Fibroblast of villous mesenchyme (primary cell): ENCODE measurements at regions not wholly inside any gene's neighbourhood (a gene's known extent, or its start where the extent isn't known, plus 50 kb on each side); places are given as distances from the start of the nearest gene placed in this dataset.

Experiments used
- DNase-seq: peaks from one replicate; pipeline ENCODE4 v3.0.0-alpha.2; 2010; ENCODE audit warnings: low read depth
- H3K4me3 ChIP-seq: 2 replicates; pipeline ENCODE4 v1.5.1; 2011; ENCODE audit warnings: low read depth, mild to moderate bottlenecking, low read length
- CTCF ChIP-seq: IDR thresholded peaks from 2 replicates; pipeline ENCODE4 v1.5.1; 2012; ENCODE audit warnings: low read depth, mild to moderate bottlenecking, low read length; ENCODE audit not compliant: insufficient read depth

DNA sequence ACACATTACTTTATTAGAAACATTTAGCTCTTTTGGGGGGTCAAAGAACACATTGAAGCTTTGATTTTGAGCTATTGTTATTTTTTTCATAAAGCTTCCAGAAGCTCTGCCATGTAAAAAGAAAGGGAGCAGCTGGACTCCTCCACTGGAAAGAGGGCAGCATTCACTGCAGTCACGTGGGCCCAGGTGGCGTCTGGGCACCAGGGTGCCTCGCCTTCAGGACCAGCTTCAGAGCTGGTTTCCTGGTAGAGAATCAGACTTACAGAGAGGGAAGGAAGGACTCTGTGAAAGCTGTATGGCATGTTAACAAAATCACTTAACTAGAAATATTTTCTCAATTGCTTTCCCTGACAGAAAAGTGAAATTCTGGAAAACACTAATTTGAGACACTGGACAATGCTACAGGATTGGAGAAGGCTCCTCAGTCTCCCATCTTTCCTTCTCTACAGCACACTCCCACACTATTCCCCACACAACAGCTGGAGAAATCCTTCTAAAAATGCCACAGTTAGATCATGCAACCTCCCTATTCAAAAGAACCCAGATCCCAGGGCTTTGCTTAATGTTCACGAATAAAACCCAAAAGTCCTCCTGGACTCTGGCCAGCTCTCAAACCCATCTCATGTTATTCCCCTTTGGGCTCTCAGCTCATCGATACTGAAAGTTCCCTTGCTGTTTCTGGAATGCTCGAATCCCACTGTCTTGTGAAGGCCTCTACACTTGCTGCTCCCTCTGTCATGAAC, 83.2 kb downstream of the NFKBIZ start:
- no peak for TF ChIP-seq CTCF
- DNase-seq = no peak
- no peak overlapping the region for H3K4me3 ChIP-seq

GRCh38 chr3:101936419-101937356, 87.4 kb downstream of the NFKBIZ start:
- no peak for TF ChIP-seq CTCF
- DNase-seq = peak; percentile 90

DNA sequence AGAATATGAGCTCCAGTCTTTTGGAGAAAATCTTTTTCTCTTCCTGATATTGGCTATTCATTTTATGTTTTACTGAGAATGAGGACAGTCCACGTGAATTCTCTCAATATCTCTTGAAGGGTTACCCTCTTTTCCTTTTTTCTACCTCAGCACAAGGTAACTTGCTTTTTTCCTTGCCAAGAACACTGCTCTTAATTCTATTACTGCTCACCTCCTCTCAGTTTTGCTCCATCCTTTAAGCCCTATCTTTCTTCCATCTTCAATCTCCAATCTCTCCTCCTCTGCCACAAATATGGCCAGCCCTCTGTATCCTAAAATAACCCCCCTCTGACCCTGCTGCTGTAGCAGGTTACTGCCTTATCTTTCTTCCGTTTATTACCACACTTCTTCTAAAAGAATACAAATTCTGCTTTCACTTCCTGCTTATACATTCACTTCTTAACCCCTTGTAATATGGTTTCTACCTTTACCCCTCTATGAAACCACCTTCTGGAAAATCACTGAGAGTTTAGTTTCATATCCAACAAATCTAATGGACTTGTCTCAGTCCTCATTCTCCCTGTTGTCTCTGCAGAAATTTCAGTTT, 89.0 kb downstream of the NFKBIZ start:
- no peak overlapping the region for H3K4me3 ChIP-seq
- TF ChIP-seq CTCF = no peak
- DNase-seq = peak; percentile 30

More at GRCh38 chr3:101936419-101937356, 87.4 kb downstream of the NFKBIZ start:
- H3K4me3 ChIP-seq = no peak overlapping the region

DNA sequence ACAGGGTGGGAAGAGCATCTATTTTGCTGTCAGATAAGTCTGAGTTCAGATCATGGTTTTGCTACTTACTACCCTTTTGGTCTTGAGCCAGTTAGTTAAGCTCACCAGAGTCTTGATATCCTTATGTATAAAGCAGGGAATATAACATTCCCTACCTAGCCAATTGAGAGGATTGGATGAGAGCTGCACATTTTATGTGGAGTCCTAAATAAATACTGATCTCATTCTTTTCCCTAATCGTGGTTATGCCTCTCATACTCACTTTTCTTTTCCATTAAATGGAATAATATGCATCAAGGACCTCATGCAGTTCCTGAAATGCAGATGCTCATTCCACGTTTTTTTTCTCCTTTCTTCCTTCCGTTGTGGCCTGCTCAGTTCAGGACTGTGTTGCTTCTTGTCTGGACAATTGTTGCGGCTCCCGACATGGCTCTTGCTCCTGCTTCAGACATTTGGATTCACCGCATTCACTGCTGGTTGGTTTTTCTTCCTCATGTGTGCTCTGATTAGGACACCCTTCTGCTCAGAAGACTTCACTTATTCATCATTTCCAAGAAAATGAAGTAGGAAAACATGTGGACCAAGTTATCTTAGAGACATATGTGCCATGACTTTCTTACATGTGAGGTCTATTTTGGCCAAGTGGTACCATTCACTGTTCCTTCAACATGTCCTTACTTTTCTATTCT, 90.2 kb downstream of the NFKBIZ start:
- no peak for DNase-seq
- TF ChIP-seq CTCF = no peak

GRCh38 chr3:101940521-101941317, 91.4 kb downstream of the NFKBIZ start:
- H3K4me3 ChIP-seq = no peak overlapping the region
- no peak for TF ChIP-seq CTCF
- peak; percentile 99 for DNase-seq

More for the DNA sequence above, 90.2 kb downstream of the NFKBIZ start:
- H3K4me3 ChIP-seq = no peak overlapping the region
